ENCODE measurements at regions not wholly inside any gene's neighbourhood (a gene's known extent, or its start where the extent isn't known, plus 50 kb on each side); places are given as distances from the start of the nearest gene placed in this dataset.

DNA sequence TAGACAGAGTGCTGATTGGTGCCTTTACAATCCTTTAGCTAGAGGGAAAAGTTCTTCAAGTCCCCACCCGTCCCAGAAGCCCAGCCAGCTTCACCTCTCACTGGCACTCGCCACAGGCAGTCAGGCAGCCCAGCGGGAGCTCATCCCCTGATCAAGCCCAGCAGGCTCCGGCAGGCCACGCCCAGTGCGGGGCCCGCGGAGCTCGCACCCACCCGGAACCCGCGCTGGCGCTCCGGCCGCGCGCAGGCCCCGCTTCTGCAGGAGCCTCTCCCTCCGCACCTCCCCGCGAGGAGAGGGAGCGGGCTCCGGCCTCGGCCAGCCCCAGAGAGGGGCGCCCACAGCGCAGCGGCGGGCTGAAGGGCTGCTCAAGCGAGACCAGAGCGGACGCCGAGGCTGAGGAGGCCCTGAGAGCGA lies 202.4 kb upstream of the PDGFD start:
- TF ChIP-seq, protein P1, sequence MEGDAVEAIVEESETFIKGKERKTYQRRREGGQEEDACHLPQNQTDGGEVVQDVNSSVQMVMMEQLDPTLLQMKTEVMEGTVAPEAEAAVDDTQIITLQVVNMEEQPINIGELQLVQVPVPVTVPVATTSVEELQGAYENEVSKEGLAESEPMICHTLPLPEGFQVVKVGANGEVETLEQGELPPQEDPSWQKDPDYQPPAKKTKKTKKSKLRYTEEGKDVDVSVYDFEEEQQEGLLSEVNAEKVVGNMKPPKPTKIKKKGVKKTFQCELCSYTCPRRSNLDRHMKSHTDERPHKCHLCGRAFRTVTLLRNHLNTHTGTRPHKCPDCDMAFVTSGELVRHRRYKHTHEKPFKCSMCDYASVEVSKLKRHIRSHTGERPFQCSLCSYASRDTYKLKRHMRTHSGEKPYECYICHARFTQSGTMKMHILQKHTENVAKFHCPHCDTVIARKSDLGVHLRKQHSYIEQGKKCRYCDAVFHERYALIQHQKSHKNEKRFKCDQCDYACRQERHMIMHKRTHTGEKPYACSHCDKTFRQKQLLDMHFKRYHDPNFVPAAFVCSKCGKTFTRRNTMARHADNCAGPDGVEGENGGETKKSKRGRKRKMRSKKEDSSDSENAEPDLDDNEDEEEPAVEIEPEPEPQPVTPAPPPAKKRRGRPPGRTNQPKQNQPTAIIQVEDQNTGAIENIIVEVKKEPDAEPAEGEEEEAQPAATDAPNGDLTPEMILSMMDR (IDR thresholded peaks at IDR 0.05; ENCODE audit: low read depth, low read length) = no peak
- TF ChIP-seq, protein P2, sequence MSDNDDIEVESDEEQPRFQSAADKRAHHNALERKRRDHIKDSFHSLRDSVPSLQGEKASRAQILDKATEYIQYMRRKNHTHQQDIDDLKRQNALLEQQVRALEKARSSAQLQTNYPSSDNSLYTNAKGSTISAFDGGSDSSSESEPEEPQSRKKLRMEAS (IDR thresholded peaks at IDR 0.05; ENCODE audit: low read depth, low read length) = no peak
- no peak for TF ChIP-seq POLR2A (IDR thresholded peaks at IDR 0.05; ENCODE audit: extremely low read depth, insufficient read length)
- no peak for TF ChIP-seq MYC (IDR thresholded peaks at IDR 0.05; ENCODE audit: low read depth, low read length)
- DNase-seq (ENCODE audit: low read depth) = no peak
- no peak overlapping the region for H3K4me3 ChIP-seq (ENCODE audit: low read depth, low read length)

DNA sequence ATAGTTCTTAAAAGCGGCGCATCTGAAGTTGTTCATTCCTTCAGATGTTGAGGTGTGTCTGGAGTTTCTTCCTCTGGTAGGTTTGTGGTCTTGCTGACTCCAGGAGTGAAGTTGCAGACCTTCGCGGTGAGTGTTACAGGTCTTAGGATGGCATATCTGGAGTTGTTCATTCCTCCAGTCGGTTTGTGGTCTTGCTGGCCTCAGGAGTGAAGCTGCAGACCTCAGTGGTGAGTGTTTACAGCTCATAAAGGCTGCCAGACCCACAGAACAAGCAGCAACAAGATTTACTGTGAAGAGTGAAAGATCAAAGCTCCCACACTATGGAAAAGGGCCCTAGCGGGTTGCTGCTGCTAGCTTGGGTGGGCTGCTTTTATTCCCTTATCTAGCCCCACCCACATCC lies 201.7 kb upstream of the PDGFD start:
- H3K4me3 ChIP-seq (ENCODE audit: low read depth, low read length) = no peak overlapping the region
- TF ChIP-seq POLR2A (IDR thresholded peaks at IDR 0.05; ENCODE audit: extremely low read depth, insufficient read length) (no peak), MYC (IDR thresholded peaks at IDR 0.05; ENCODE audit: low read depth, low read length) (no peak)
- TF ChIP-seq, protein P1 (IDR thresholded peaks at IDR 0.05; ENCODE audit: low read depth, low read length) = no peak
- TF ChIP-seq, protein P2 (IDR thresholded peaks at IDR 0.05; ENCODE audit: low read depth, low read length) = no peak
- no peak for DNase-seq (ENCODE audit: low read depth)

DNA sequence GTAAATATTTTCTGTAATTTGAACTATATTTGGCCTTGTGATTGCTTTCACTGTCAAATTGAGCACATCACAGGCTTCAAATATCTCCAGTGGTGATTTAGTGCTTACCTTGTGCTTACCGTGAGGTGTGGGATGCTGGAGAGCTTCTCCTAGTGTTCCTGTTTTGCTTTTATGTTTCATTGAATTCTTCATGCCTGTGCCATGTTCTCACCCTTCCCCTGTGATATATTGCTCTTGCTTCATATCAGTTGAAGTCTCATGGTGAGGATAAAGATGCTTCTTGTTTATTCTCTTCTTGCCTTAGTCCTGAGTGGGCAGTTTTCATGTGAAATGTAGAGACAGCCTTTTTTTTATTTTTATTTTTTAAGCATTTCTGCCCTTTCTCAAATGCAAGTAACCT lies 198.0 kb upstream of the PDGFD start:
- DNase-seq (ENCODE audit: low read depth) = no peak
- TF ChIP-seq MYC (IDR thresholded peaks at IDR 0.05; ENCODE audit: low read depth, low read length) (no peak), POLR2A (IDR thresholded peaks at IDR 0.05; ENCODE audit: extremely low read depth, insufficient read length) (no peak)
- TF ChIP-seq, protein P2 (IDR thresholded peaks at IDR 0.05; ENCODE audit: low read depth, low read length) = no peak
- TF ChIP-seq, protein P1 (IDR thresholded peaks at IDR 0.05; ENCODE audit: low read depth, low read length) = no peak
- no peak overlapping the region for H3K4me3 ChIP-seq (ENCODE audit: low read depth, low read length)

DNA sequence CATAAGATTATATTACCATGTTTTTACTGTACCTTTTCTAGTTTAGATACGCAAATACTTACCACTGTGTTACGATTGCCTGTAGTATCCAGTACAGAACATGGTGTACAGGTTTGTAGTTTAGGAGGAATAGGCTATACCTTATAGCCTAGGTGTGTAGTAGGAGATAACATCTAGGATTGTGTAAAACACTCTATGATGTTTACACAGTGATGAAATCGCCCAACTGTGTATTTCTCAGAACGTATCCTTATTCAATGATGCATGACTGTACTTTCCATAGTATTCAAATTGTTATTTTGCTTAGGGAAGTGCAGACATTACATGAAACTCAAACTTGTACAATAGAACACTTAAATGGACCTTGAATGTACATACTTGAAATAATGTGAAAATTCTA lies 188.1 kb upstream of the PDGFD start:
- no peak for DNase-seq (ENCODE audit: low read depth)
- TF ChIP-seq, protein P2 (IDR thresholded peaks at IDR 0.05; ENCODE audit: low read depth, low read length) = no peak
- TF ChIP-seq MYC (IDR thresholded peaks at IDR 0.05; ENCODE audit: low read depth, low read length) (no peak), POLR2A (IDR thresholded peaks at IDR 0.05; ENCODE audit: extremely low read depth, insufficient read length) (no peak)
- TF ChIP-seq, protein P1 (IDR thresholded peaks at IDR 0.05; ENCODE audit: low read depth, low read length) = no peak
- no peak overlapping the region for H3K4me3 ChIP-seq (ENCODE audit: low read depth, low read length)

DNA sequence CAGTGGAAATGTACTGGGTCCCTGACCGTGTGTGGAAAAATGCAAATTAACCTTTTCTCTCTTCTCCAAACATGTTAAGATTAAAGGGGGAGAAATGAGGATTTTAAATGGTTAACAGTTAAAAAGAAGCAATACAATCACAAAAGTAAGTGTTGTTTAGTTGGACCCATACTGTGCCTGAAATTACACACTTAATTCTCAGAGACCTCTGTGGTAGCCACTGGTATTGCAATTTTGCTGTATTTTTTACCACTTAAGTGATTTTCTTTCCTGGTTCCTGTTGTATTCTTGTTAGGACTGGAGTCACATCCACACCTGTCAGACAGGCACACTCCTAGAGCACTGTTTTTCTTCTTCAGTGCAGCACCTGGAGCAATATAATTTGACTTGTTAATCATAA lies 179.6 kb upstream of the PDGFD start:
- no peak overlapping the region for H3K4me3 ChIP-seq (ENCODE audit: low read depth, low read length)
- no peak for TF ChIP-seq POLR2A (IDR thresholded peaks at IDR 0.05; ENCODE audit: extremely low read depth, insufficient read length)
- TF ChIP-seq MYC (IDR thresholded peaks at IDR 0.05; ENCODE audit: low read depth, low read length) = no peak
- TF ChIP-seq, protein P2 (IDR thresholded peaks at IDR 0.05; ENCODE audit: low read depth, low read length) = no peak
- TF ChIP-seq, protein P1 (IDR thresholded peaks at IDR 0.05; ENCODE audit: low read depth, low read length) = peak; percentile 7
- peak; percentile 18 for DNase-seq (ENCODE audit: low read depth)

DNA sequence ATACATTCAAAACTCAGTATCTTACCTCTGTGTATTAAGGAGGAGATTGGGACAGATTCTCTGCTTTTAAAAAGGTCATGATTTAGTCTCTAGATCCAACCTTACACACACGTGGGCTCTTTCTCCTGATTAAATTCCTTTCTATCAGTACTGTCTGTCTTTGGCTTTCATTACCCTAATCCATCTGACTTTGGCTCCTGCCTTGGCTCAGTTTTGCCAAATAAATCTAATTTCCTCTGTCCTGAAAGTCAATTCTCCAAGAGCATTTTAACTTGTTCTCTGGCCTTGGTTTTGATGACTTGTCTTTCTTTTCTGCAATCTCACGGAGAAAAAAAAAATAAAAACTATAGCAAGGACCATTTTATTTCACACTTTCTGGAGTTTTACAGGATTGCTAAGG lies 176.6 kb upstream of the PDGFD start:
- TF ChIP-seq, protein P1 (IDR thresholded peaks at IDR 0.05; ENCODE audit: low read depth, low read length) = no peak
- no peak for TF ChIP-seq POLR2A (IDR thresholded peaks at IDR 0.05; ENCODE audit: extremely low read depth, insufficient read length)
- TF ChIP-seq, protein P2 (IDR thresholded peaks at IDR 0.05; ENCODE audit: low read depth, low read length) = no peak
- no peak for TF ChIP-seq MYC (IDR thresholded peaks at IDR 0.05; ENCODE audit: low read depth, low read length)
- no peak for DNase-seq (ENCODE audit: low read depth)

More for the DNA sequence above, 176.6 kb upstream of the PDGFD start:
- H3K4me3 ChIP-seq (ENCODE audit: low read depth, low read length) = no peak overlapping the region
